SH-SY5Y (cell line): ENCODE measurements at regions not wholly inside any gene's neighbourhood (a gene's known extent, or its start where the extent isn't known, plus 50 kb on each side); places are given as distances from the start of the nearest gene placed in this dataset.

Experiments
- GATA2 ChIP-seq: IDR thresholded peaks from 2 replicates; pipeline ENCODE4 v1.6.1; 2011; ENCODE audit warnings: mild to moderate bottlenecking, low read depth, low read length
- GATA3 ChIP-seq: IDR thresholded peaks from 2 replicates; pipeline ENCODE4 v1.6.1; 2011; ENCODE audit warnings: low read depth, mild to moderate bottlenecking, low read length, moderate library complexity

GRCh38 chr11:91305402-91305801 lies 919.2 kb upstream of the FAT3 start:
- no peak for TF ChIP-seq GATA2
- no peak for TF ChIP-seq GATA3
